ENCODE measurements at regions not wholly inside any gene's neighbourhood (a gene's known extent, or its start where the extent isn't known, plus 50 kb on each side); places are given as distances from the start of the nearest gene placed in this dataset.

- BruUV-seq (replicated peaks), result no TSS peak
- intact Hi-C loops (cut with micrococcal nuclease) (no loop called here), dilution Hi-C loops (cut with MboI; ENCODE audit: extremely low pct_ligation_motif_present, low sequenced_read_pairs) (no loop called here)
- Histone ChIP-seq H4K20me1 (replicated peaks; ENCODE audit: control insufficient read depth, extremely low read depth, insufficient read depth, low read length) (no peaks in the 10 kb centered on the region), H3K27me3 (ENCODE audit: control insufficient read depth in 2 of 2, insufficient read depth in 2 of 2, low read length in 2 of 2) (no peaks in the 10 kb centered on the region), H3K9me3 (replicated peaks; ENCODE audit: control insufficient read depth, insufficient read depth, low read length) (no peaks in the 10 kb centered on the region), H2AFZ (ENCODE audit: low read depth, low read length) (no peak overlapping the region), H3K36me3 (ENCODE audit: control insufficient read depth in 2 of 2, extremely low read depth in 1 of 2, insufficient read depth in 2 of 2, low read length in 2 of 2) (no peaks in the 10 kb centered on the region), H3K4me2 (ENCODE audit: insufficient read depth, low read length) (no peak overlapping the region), H3K9me1 (replicated peaks; ENCODE audit: control insufficient read depth, extremely low read depth, insufficient read depth, low read length) (no peaks in the 10 kb centered on the region), H3K4me3 (replicated peaks in 1 of 3; ENCODE audit: insufficient read depth in 1 of 3, low read depth in 1 of 3, low read length in 3 of 3) (no peak overlapping the region), H3K79me2 (ENCODE audit: control insufficient read depth, insufficient read depth, low read length) (no peaks in the 10 kb centered on the region), H3K27ac (ENCODE audit: insufficient read depth, low read depth, low read length) (no peak overlapping the region), H3K9ac (replicated peaks; ENCODE audit: extremely low read depth, insufficient read depth, low read length) (no peak overlapping the region), H3K4me1 (ENCODE audit: control insufficient read depth, extremely low read depth, insufficient read depth, low read length) (no peaks in the 10 kb centered on the region)
- ChIA-PET CTCF (interaction anchor here (1.1 to 1.6 kb wide), 2 partner anchors 9 to 50 kb away, joined by 3 to 6 read pairs; no protein-coding TSS in a partner anchor), POLR2A (no interaction called here)
- no peak for TF ChIP-seq POLR2AphosphoS5 (IDR thresholded peaks at IDR 0.05; ENCODE audit: insufficient read depth, low read depth, low read length)
- TF ChIP-seq POLR2A (IDR thresholded peaks at IDR 0.05; ENCODE audit: low read depth, low read length), result no peak
- no peak for TF ChIP-seq MYC (IDR thresholded peaks at IDR 0.05; ENCODE audit: low read depth, low read length)
- no peak for TF ChIP-seq JUN (IDR thresholded peaks at IDR 0.05; ENCODE audit: borderline replicate concordance, insufficient read depth, insufficient read length, low read depth)
- TF ChIP-seq MAX (IDR thresholded peaks at IDR 0.05; ENCODE audit: insufficient read depth, insufficient read length), result no peak
- TF ChIP-seq CTCF (IDR thresholded peaks at IDR 0.05; ENCODE audit: extremely low read depth in 1 of 2, insufficient read depth in 1 of 2, low read depth in 1 of 2, low read length in 2 of 2), result no peak
- no peak for TF ChIP-seq FOS (IDR thresholded peaks at IDR 0.05; ENCODE audit: borderline replicate concordance, insufficient read depth, low read length)
- no peak for TF ChIP-seq EZH2 (IDR thresholded peaks at IDR 0.05; ENCODE audit: borderline replicate concordance, low read depth, low read length, severe bottlenecking)
- no peak for TF ChIP-seq GATA2 (IDR thresholded peaks at IDR 0.05; ENCODE audit: insufficient read depth, insufficient read length, low read depth, low read length)
- DNase-seq (ENCODE audit: low read depth, low spot score), result no peak
- FAIRE-seq, result no peak
Observed at GRCh38 chr14:101185073-101185835, 281.7 kb upstream of the RTL1 start.

All from endothelial cell of umbilical vein (primary cell).